Brain microvascular endothelial cell (primary cell): ENCODE measurements at regions not wholly inside any gene's neighbourhood (a gene's known extent, or its start where the extent isn't known, plus 50 kb on each side); places are given as distances from the start of the nearest gene placed in this dataset.

Experiments used
- DNase-seq: peaks from one replicate; pipeline ENCODE4 v3.0.0-alpha.2; 2020
- H3K27ac ChIP-seq: fragments of 250-450 bp; sonication (Bioruptor Pico); 2 replicates; pipeline ENCODE4 v1.5.1; 2020; ENCODE audit warnings: mild to moderate bottlenecking, moderate library complexity
- H3K27me3 ChIP-seq: fragments of 250-450 bp; sonication (Bioruptor Pico); replicated peaks from 2 replicates; pipeline ENCODE4 v1.5.1; 2020; ENCODE audit warnings: mild to moderate bottlenecking
- H3K36me3 ChIP-seq: fragments of 250-450 bp; sonication (Bioruptor Pico); replicated peaks from 2 replicates; pipeline ENCODE4 v1.5.1; 2020; ENCODE audit warnings: mild to moderate bottlenecking
- H3K4me3 ChIP-seq: 2 replicates; pipeline ENCODE4 v1.5.1; 2011; ENCODE audit warnings: low read depth, mild to moderate bottlenecking, control low read depth, low read length, moderate library complexity
- CTCF ChIP-seq: IDR thresholded peaks from 2 replicates; pipeline ENCODE4 v1.5.1; 2011; ENCODE audit warnings: low read depth, mild to moderate bottlenecking, moderate library complexity, low read length, control low read depth, inconsistent platforms; ENCODE audit errors: missing control alignments
- in situ Hi-C: cut with HindIII; loops from 2 replicates; pipeline ENCODE4 v1.10.0; 2017; ENCODE audit warnings: low sequenced_read_pairs, low pct_ligation_motif_present

GRCh38 chr3:140845882-140846281 lies 95.8 kb upstream of the SLC25A36 start:
- Histone ChIP-seq H3K36me3 (no peaks in the 10 kb centered on the region), H3K4me3 (no peak overlapping the region), H3K27ac (no peak overlapping the region), H3K27me3 (no peaks in the 10 kb centered on the region)
- TF ChIP-seq CTCF, result no peak
- DNase-seq, result no peak
- in situ Hi-C loops, result no loop called here

DNA sequence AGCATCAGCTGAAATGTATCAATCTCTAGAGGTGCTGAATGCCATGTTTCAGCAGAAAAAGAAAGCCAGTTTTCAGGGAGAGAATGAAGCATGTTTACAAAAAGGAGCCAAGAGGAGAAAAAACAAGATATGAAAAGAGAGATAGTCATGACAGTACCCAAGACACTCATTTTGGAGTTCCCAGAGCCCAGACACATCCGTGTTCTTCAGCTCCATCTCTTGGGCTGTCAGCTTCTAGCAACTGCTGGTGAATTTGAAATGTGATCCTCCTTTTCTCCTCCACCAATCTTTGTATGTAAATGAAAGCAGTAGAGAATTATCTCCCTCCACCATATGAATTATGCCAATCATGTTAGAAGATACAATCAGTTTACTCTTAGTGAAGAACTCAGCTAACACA lies 93.0 kb upstream of the SLC25A36 start:
- Histone ChIP-seq H3K27me3 (no peaks in the 10 kb centered on the region), H3K4me3 (no peak overlapping the region), H3K27ac (no peak overlapping the region), H3K36me3 (no peaks in the 10 kb centered on the region)
- DNase-seq, result no peak
- in situ Hi-C loops, result no loop called here
- no peak for TF ChIP-seq CTCF

DNA sequence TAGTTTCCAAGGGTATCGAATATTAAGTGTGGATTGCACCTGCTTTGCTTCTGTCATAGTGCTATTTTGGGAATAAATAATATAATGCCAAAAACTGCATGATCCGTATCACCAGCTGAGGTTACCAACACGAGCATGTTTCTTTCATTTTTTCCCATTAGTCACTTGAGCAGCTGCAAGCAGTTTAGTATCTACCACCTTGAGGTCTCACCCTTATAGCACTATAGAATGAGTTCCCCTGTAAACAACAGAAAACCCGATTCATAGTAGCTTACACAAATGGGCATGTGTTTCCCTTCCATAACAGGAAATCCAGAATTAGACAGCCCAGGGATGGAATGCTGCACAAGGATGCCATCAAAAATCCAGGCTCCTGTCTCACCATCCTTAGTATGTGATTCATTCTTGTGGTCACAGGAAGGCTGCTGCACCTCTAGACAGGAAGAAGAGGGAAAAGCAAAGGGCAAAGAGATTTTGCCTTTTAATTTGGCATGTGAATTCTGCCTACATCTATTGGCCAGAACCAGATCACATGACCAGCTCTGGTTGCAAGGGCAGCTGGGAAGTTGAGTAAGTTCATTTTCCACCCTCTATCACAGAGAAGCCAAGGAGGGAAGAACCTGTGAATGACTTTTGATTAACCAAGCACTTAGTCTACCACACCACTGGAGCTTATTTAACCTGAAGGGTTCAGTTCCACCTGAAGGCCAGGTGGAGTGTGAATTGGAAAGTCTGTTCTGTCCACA lies 91.3 kb upstream of the SLC25A36 start:
- TF ChIP-seq CTCF, result no peak
- no peak overlapping the region for H3K4me3 ChIP-seq
- no peaks in the 10 kb centered on the region for H3K36me3 ChIP-seq
- H3K27me3 ChIP-seq, result no peaks in the 10 kb centered on the region
- H3K27ac ChIP-seq, result no peak overlapping the region
- in situ Hi-C loops, result no loop called here
- no peak for DNase-seq

- no peak for TF ChIP-seq CTCF
- Histone ChIP-seq H3K27ac (no peak overlapping the region), H3K27me3 (no peaks in the 10 kb centered on the region), H3K4me3 (no peak overlapping the region), H3K36me3 (no peaks in the 10 kb centered on the region)
- in situ Hi-C loops, result no loop called here
- DNase-seq, result no peak
Measured at GRCh38 chr3:140854961-140855360, 86.7 kb upstream of the SLC25A36 start.

GRCh38 chr3:140856905-140857304 lies 84.7 kb upstream of the SLC25A36 start:
- no peak for DNase-seq
- Histone ChIP-seq H3K27me3 (no peaks in the 10 kb centered on the region), H3K27ac (no peak overlapping the region), H3K4me3 (no peak overlapping the region), H3K36me3 (no peaks in the 10 kb centered on the region)
- in situ Hi-C loops, result no loop called here
- no peak for TF ChIP-seq CTCF

GRCh38 chr3:140857993-140858392 lies 83.6 kb upstream of the SLC25A36 start:
- in situ Hi-C loops, result no loop called here
- H3K4me3 ChIP-seq, result no peak overlapping the region
- no peak for TF ChIP-seq CTCF
- no peaks in the 10 kb centered on the region for H3K27me3 ChIP-seq
- DNase-seq, result no peak
- no peak overlapping the region for H3K27ac ChIP-seq
- no peaks in the 10 kb centered on the region for H3K36me3 ChIP-seq
